ENCODE measurements at regions not wholly inside any gene's neighbourhood (a gene's known extent, or its start where the extent isn't known, plus 50 kb on each side); places are given as distances from the start of the nearest gene placed in this dataset.

GRCh38 chr2:156112323-156112722 lies 220.2 kb downstream of the NR4A2 start:
- Histone ChIP-seq H2BK5ac (ENCODE audit: low read depth, low read length, poor library complexity, severe bottlenecking) (no peak overlapping the region), H3K27ac (ENCODE audit: insufficient read depth, low read length) (no peak overlapping the region), H3K36me3 (ENCODE audit: control insufficient read depth, insufficient read depth, low read length) (no peaks in the 10 kb centered on the region), H4K5ac (ENCODE audit: low read depth, low read length) (no peak overlapping the region), H4K91ac (ENCODE audit: insufficient read depth, low read depth, low read length) (no peak overlapping the region), H2AFZ (replicated peaks; ENCODE audit: low read length, poor library complexity) (no peak overlapping the region), H3K14ac (replicated peaks; ENCODE audit: low read depth, low read length) (no peak overlapping the region), H3K27me3 (ENCODE audit: control insufficient read depth, insufficient read depth, low read length) (no peaks in the 10 kb centered on the region), H2BK20ac (ENCODE audit: low read depth, low read length) (no peak overlapping the region), H3K79me1 (ENCODE audit: low read depth in 1 of 2, low read length in 2 of 2) (no peaks in the 10 kb centered on the region), H3K4me3 (ENCODE audit: insufficient read depth, low read depth, low read length) (no peak overlapping the region), H2AK9ac (replicated peaks; ENCODE audit: low read depth, low read length, poor library complexity) (no peak overlapping the region), H3K9me1 (ENCODE audit: insufficient read depth, low read length) (no peaks in the 10 kb centered on the region), H4K20me1 (ENCODE audit: insufficient read depth, low read length) (no peaks in the 10 kb centered on the region), H3K56ac (ENCODE audit: extremely low read depth, insufficient read depth, low read length) (no peak overlapping the region), H3K9ac (ENCODE audit: low read depth, low read length) (no peak overlapping the region), H3K23ac (ENCODE audit: low read depth, low read length) (no peak overlapping the region), H3K18ac (ENCODE audit: low read depth, low read length) (no peak overlapping the region), H4K8ac (ENCODE audit: low read depth in 2 of 2, low read length in 2 of 2) (no peak overlapping the region), H2BK120ac (ENCODE audit: low read depth, low read length) (no peak overlapping the region), H3K9me3 (ENCODE audit: control insufficient read depth, insufficient read depth, low read length) (no peaks in the 10 kb centered on the region), H2AK5ac (ENCODE audit: low read depth, low read length) (no peak overlapping the region), H3K4me2 (ENCODE audit: low read depth, low read length) (no peak overlapping the region), H2BK15ac (ENCODE audit: low read depth, low read length) (no peak overlapping the region), H3K4ac (ENCODE audit: low read depth, low read length) (no peak overlapping the region), H3K4me1 (ENCODE audit: control insufficient read depth, insufficient read depth, low read length) (no peaks in the 10 kb centered on the region)
- no CpG with 5 or more reads among the region's 1 CpG for WGBS, 2 experiments (ENCODE audit: extremely low coverage in 2 of 2, insufficient read length in 1 of 2)
- in situ Hi-C loops (cut with MboI; ENCODE audit: low sequenced_read_pairs) = no loop called here
- no peak for DNase-seq
- intact Hi-C loops (cut with micrococcal nuclease) = no loop called here
- TF ChIP-seq, protein P1, sequence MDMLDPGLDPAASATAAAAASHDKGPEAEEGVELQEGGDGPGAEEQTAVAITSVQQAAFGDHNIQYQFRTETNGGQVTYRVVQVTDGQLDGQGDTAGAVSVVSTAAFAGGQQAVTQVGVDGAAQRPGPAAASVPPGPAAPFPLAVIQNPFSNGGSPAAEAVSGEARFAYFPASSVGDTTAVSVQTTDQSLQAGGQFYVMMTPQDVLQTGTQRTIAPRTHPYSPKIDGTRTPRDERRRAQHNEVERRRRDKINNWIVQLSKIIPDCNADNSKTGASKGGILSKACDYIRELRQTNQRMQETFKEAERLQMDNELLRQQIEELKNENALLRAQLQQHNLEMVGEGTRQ (IDR thresholded peaks at IDR 0.05; ENCODE audit: low read depth, low read length) = no peak
- TF ChIP-seq MXI1 (IDR thresholded peaks at IDR 0.05; ENCODE audit: borderline replicate concordance, low read depth, low read length) (no peak), CEBPB (IDR thresholded peaks at IDR 0.05; ENCODE audit: low read depth, low read length) (no peak), RFX5 (IDR thresholded peaks at IDR 0.05; ENCODE audit: low read depth, low read length) (no peak), RAD21 (IDR thresholded peaks at IDR 0.05; ENCODE audit: low read length) (no peak), MAZ (IDR thresholded peaks at IDR 0.05; ENCODE audit: borderline replicate concordance, low read depth, low read length) (no peak), RCOR1 (IDR thresholded peaks at IDR 0.05; ENCODE audit: insufficient replicate concordance, low read length) (no peak), FOS (IDR thresholded peaks at IDR 0.05; ENCODE audit: low read depth, low read length) (no peak), NFE2L2 (IDR thresholded peaks at IDR 0.05; ENCODE audit: low read depth, low read length) (no peak), MAFK (IDR thresholded peaks at IDR 0.05; ENCODE audit: low read depth, low read length) (no peak)
- TF ChIP-seq, protein P2, sequence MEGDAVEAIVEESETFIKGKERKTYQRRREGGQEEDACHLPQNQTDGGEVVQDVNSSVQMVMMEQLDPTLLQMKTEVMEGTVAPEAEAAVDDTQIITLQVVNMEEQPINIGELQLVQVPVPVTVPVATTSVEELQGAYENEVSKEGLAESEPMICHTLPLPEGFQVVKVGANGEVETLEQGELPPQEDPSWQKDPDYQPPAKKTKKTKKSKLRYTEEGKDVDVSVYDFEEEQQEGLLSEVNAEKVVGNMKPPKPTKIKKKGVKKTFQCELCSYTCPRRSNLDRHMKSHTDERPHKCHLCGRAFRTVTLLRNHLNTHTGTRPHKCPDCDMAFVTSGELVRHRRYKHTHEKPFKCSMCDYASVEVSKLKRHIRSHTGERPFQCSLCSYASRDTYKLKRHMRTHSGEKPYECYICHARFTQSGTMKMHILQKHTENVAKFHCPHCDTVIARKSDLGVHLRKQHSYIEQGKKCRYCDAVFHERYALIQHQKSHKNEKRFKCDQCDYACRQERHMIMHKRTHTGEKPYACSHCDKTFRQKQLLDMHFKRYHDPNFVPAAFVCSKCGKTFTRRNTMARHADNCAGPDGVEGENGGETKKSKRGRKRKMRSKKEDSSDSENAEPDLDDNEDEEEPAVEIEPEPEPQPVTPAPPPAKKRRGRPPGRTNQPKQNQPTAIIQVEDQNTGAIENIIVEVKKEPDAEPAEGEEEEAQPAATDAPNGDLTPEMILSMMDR (conservative IDR thresholded peaks at IDR 0.05; ENCODE audit: low read depth, low read length) = no peak
- TF ChIP-seq, protein P3, sequence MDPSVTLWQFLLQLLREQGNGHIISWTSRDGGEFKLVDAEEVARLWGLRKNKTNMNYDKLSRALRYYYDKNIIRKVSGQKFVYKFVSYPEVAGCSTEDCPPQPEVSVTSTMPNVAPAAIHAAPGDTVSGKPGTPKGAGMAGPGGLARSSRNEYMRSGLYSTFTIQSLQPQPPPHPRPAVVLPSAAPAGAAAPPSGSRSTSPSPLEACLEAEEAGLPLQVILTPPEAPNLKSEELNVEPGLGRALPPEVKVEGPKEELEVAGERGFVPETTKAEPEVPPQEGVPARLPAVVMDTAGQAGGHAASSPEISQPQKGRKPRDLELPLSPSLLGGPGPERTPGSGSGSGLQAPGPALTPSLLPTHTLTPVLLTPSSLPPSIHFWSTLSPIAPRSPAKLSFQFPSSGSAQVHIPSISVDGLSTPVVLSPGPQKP (IDR thresholded peaks at IDR 0.05; ENCODE audit: borderline replicate concordance, low read depth, low read length) = no peak
- POLR2A ChIA-PET (ENCODE audit: unreplicated experiment) = no interaction called here
- CTCF ChIA-PET = no interaction called here
- dilution Hi-C loops (cut with HindIII; ENCODE audit: low sequenced_read_pairs, unreplicated experiment) = no loop called here
- no TSS peak for BruUV-seq (replicated peaks)
- ATAC-seq (ENCODE audit: low read depth) = no peak

Measured in IMR-90 (cell line).